ENCODE measurements at regions not wholly inside any gene's neighbourhood (a gene's known extent, or its start where the extent isn't known, plus 50 kb on each side); places are given as distances from the start of the nearest gene placed in this dataset.
"Not testable (repeated sequence)": the region's sequence is repeated elsewhere in the genome, so short reads cannot be mapped to it uniquely, and the experiment has no call there.

DNA sequence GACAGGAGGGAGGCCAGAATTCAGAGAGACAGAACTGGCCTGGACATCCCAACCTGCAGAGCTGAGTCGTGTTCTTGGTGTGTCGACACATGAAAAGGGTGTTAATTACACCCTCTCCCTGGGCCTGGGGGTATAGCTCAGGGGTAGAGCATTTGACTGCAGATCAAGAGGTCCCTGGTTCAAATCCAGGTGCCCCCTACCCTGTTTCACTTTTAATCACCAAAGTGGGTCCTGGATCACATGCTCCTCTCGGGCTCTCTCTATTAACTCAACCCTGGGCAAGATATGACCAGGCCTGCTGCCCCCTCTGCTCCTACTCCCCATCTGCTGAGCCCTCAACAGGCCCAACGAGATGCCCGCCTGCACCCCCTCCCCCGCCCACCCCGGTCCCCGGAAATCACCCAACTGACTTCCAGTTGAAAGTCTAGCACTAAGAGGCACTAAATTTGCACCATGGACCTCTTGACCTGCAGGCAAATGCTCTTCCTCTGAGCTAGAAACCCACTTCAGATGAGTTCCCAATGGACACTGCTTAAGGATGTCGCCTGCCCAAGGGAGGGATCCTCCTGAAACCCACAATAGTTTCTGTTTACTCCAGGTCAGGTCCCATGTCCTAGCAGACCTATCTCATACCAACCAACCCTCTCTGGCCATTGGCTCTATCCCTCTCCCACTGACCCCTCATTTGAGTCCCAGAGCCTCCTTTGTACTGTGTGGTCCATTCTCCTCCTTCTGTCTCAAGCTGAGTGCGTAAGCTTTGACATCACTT, 137.6 kb downstream of the ZNF467 start:
- no peak for DNase-seq (ENCODE audit: low spot score)

DNA sequence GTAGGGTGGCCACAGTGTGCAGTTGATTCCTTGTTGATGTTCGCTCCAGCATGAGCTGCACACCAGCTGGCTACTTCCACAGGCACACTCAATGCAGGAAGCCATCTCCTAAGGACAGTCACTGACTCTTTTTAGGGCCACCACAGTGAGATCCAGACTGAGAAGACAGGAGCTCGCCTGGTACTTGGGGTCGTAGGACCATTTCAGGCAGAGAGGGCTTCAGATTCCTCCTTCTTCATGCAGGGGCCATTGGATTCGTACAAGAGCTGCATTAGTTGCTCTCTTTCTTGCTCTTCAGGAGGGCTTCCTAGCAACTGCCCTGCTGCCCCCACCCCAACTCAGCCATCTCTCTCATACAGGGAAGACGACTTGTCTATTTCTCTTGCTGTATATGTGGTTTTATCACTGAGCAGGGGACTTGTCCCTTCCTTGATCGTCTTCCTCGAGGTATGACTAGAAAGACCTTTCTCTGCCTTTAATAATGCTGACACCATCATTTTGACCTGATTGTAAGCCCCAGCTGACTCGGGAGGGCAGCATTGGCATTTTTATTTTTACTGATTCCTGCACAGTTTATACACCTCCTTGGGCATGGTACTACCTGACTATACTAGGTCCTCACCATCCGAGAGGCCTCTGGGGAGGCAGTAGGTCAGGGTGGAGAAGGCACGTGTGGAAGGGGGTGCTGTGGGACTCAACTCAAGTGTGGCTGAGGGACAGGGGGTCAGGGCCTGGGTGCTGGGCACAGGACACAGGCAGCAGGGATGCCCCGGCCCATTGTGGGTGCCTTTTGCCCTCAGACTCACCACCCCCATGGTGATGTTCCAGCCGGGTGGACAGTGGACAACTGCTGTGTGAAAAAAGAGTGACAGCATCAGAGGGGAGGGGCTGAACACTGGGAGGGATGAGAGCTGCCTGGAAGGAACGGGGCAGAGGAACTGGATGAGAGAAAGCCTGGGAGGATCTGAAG, 136.7 kb upstream of the ZNF746 start:
- DNase-seq (ENCODE audit: low spot score), result no peak

DNA sequence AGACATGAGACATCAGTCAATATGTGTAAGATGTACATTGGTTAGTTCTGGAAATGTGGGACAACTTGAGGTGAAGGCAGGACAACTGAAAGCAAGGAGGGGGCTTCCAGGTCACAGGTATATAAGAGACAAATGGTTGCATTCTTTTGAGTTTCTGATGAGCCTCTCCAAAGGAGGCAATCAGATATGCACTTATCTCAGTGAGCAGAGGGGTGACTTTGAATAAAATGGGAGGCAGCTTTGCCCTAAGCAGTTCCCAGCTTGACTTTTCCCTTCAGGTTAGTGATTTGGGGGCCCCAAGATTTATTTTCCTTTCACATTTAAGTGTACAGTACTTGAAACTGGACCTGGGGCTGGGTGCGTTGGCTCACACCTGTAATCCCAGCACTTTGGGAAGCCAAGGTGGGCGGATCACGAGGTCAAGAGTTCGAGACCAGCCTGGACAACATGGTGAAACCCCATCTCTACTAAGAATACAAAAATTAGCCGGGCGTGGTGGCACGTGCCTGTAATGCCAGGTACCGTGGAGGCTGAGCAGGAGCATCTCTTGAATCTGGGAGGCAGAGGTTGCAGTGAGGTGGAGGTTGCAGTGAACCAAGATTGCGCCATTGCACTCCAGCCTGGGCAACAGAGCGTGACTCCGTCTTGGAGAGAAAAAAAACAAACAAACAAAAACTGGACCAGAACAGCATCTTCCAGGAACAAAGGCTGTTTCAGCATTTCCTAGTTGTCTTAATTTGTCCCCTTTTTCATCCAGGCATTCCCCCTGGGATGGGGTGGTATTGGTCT, 130.9 kb upstream of the ZNF746 start:
- DNase-seq (ENCODE audit: low spot score), result not testable (repeated sequence)

DNA sequence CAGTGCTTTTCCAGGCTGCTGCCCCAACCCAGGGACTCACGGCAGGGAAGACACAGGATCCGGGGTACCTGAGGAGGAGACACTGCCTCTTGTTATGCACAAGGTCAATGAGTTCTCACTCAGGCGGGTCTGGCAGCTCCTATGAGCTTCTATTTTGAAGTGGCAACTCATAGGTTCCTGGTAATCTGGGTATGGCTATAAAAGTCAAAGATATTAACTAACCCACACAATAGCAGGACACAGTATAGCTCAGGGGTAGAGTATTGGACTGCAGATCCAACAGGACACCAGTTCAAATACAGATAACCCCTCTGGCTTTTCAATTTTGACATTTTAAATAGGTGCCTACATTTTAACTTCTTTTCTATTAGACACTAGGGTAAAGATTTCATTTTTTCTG, 130.3 kb upstream of the ZNF746 start:
- DNase-seq (ENCODE audit: low spot score), result no peak

GRCh38 chr7:149626972-149627371, 129.4 kb upstream of the ZNF746 start:
- no peak for DNase-seq (ENCODE audit: low spot score)

- no peak for DNase-seq (ENCODE audit: low spot score)
Observed at GRCh38 chr7:149625947-149626392, 128.4 kb upstream of the ZNF746 start.

DNA sequence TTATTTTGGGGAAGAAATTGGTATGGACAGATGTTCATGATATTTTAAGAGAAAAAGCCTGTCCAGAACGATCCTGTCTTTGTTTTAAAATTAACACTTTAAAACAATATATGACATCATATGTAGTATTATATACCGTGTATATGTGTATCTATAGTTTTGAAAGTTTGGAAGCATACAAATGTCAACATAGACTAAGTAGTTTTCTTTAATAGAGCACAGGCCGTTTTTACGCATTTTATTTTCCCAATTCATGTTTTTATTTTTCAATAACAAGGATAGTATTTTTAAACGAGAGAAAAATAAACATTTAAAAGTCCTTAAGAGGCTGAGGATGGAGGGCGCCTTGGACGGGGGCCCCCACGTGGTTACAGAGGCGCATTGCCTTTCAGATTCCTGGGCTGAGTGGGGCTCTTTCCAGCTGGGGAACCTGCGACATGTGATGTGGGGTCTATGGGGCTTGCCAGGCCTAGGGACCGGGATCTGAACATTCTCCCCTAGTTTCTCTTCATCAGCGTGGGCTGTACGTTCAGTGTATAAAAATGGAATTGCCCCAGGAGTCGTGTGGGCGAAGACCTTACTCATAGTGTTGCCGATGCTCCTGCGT, 127.8 kb upstream of the ZNF746 start:
- DNase-seq (ENCODE audit: low spot score), result peak; percentile 41

- peak; percentile 92 for DNase-seq (ENCODE audit: low spot score)
Observed at GRCh38 chr7:149624419-149625339, 127.1 kb upstream of the ZNF746 start.

- DNase-seq (ENCODE audit: low spot score), result peak; percentile 16
Observed at GRCh38 chr7:149624006-149624405, 126.4 kb upstream of the ZNF746 start.

DNA sequence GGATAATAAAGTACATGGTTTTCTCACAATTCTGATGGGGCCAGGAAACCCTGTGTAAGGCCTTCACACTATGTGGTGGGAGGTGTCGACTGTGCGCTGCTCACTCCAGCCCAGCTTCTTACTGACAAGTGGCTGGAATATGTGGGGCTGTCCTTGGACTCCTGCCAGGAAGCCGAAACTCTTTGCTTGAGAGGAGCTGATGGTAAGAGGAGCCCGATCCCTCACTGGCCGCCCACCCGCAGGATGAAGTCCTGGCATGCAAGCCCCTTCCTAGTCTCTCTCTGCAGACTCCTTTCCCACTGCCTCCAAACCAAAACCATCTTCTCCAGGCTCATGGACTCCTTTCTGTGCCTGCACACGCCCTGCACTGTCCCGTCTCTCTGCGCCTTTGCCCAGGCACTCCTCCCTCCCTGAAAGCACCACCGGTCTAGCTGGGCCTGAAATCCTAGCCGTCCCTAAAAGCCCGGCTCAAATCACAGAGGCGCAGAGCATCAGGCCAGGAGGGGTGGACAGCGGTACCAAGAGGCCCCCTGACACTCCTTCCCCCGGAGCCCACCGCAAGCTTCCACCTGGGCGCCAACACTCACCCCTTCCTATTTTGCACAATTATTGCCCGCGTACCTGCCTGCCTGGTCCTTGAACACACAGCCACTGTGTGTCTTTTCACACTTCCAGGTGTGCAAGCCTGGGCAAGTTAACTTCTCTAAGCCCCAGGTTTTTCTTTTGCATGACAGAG, 125.8 kb upstream of the ZNF746 start:
- DNase-seq (ENCODE audit: low spot score), result not testable (repeated sequence)

DNA sequence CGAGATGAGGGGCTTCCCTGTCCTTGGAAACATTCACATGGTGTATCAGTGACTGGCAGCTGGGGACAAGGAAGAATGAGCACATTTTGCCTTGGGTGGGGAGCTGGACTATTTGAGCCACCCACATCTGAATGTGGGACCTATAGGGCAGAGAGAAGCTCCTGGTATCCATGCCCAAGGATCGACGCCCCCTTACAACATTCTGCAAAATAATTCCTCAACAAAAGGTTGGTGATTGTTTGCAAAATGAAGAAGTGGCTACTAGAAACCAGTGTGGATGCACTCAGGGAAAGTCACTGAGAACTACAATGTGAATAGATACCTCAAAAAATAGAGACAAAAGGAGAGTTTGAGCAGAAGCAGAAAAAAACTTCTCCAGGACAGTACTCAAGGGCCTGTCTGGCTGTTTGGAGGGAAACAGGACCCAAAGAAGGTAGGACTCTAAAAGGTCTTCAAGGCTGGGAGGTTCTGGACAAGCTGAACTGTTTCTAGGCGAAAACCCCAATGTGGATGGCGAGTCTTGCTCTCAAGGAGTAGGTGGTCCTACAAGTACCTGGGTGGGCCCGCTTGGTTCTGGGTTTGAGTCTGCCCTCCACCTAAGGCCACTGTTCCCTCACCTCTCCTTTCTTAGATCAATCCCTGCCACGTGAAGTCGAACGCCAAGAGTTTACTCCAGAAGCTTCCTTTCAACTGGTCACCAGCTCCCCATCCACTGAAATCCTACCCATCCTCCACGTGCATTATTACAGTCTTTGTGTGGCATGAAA, 125.0 kb upstream of the ZNF746 start:
- DNase-seq (ENCODE audit: low spot score), result no peak

DNA sequence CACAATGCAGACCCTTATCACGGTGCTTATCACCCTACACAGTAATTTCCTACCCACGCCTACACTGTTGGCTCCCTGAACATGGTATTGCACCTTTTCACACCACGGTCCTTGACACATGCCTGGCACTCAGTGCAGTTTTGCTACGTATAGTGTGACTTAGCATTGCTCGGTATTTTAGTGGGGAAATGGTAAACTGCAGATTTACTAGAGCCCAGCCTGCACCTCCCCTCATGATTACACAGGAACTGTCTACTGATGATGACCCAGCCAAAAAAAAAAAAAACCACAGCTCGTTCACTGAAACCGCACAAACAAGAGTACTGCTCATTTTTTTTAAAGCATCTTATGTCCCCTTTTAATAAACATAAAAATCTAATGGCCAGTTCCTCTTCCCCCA, 124.2 kb upstream of the ZNF746 start:
- DNase-seq (ENCODE audit: low spot score), result no peak

DNA sequence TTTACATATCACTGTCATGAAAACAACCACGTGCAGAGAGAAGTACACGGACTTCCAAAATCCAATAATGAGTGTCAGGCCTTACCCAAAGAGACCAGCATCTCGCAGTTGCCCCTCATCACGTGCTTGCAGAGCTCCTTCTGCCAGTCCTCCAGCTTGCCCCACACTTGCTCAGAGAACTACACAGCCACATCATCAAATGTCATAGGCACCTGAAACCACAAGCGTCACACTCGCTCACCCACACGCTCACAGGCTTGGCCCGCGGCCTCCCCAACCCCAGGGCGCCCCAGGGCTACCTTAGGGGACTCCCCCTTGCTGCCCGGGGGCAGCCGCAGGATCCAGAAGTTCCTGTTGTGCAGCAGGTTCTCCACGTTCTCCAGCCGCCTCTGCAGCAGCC, 123.4 kb upstream of the ZNF746 start:
- no peak for DNase-seq (ENCODE audit: low spot score)

- no peak for DNase-seq (ENCODE audit: low spot score)
Observed at GRCh38 chr7:149616898-149617297, 119.3 kb upstream of the ZNF746 start.

DNA sequence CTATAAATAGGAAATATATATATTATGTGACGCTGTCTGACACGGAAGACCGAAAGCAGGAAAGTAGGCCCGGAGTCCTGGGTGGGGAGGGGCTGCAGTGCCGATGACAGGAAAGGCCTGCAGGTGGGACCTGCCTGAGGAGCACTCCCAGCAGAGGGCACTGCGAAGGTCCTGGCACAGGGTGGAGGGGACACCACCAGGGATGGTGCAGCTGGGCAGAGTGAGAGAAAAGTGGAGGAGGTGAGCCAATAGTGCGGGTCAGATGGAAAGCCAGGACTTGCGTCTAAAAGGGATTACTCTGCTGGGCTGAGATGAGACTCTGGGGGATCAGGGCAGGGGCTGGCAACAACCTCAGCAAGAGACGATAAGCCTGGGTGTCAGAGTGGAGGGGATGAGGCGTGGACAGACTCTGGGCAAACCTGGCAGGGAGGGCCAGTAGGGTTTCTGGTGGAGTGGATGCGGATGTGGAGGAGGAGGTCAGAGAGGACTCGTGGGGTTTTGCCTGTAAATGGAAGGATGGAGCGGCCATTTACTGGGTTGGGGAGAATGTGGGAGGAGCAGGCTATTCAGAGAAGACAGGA, 118.2 kb upstream of the ZNF746 start:
- no peak for DNase-seq (ENCODE audit: low spot score)

DNA sequence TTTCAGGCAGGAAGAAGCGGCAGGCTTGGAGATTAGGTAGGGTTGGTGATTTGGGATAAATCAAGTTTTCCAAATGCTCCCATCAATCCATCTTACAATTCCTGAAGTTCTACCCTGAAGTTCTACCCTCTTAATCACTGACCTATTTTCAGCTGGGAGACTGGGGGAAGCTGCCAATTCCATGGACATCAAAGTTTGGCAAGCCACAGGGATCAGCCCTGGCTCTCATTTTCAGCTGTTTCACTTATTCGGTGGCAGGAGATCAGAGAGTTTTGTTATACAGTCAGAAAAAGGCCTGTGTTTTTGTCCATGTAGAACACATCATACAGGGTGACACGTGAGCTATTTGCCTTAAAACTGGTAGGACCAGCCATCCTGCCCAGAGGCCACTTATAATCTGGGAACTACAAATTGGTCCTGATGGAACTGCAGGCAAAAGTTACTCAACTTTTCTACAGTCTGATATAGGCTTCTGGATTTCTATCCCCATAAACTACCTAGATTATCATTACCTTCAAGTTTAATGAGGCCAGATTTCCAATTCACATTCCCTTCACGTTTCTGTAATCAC, 112.9 kb upstream of the ZNF746 start:
- no peak for DNase-seq (ENCODE audit: low spot score)

- DNase-seq (ENCODE audit: low spot score), result no peak
Observed at GRCh38 chr7:149608168-149608567, 110.6 kb upstream of the ZNF746 start.

DNA sequence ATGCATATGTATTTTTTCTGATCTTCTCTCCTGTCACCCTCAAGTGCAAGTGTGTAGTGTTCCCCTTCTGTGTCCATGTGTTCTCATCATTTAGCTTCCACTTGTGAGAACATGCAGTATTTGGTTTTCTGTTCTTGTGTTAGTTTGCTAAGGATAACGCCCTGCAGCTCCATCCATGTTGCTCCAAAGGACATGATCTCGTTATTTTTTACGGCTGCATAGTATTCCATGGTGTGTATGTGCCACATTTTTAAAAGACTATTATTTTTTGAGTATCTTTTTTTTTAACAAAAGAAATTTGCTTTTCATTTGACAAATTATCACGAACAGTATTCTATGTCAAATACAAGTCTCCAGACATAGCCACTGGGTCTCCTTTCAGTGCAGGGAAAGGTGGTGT, 110.1 kb upstream of the ZNF746 start:
- DNase-seq (ENCODE audit: low spot score), result no peak

Measured in mucosa of gallbladder (tissue), 1 donor.